ENCODE measurements at regions not wholly inside any gene's neighbourhood (a gene's known extent, or its start where the extent isn't known, plus 50 kb on each side); places are given as distances from the start of the nearest gene placed in this dataset.

DNA sequence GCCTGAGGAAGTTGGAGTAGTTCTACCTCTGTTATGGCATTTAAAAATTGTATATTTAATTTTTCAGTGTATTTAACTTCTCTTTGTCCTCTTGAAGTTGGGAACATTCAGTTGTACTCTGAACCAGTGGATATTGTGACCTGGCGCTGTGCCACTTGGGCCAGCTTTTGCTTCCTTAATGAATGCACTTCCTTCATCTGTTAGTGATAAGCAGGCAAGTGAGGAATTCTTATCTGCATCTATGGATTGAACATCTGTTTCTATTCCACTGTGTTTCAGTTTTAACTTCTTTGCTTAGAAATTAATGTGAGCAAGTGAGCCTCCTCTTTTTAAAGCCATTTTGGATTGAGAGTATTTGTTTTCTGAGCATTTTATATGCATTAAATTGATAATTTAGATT, 128.3 kb downstream of the UCHL1 start:
- no peak overlapping the region for H3K4me2 ChIP-seq (ENCODE audit: low read length)
- H3K4me3 ChIP-seq (ENCODE audit: low read length): no peak overlapping the region
- no peak overlapping the region for H3K9ac ChIP-seq (ENCODE audit: low read length)
- TF ChIP-seq, protein P1, sequence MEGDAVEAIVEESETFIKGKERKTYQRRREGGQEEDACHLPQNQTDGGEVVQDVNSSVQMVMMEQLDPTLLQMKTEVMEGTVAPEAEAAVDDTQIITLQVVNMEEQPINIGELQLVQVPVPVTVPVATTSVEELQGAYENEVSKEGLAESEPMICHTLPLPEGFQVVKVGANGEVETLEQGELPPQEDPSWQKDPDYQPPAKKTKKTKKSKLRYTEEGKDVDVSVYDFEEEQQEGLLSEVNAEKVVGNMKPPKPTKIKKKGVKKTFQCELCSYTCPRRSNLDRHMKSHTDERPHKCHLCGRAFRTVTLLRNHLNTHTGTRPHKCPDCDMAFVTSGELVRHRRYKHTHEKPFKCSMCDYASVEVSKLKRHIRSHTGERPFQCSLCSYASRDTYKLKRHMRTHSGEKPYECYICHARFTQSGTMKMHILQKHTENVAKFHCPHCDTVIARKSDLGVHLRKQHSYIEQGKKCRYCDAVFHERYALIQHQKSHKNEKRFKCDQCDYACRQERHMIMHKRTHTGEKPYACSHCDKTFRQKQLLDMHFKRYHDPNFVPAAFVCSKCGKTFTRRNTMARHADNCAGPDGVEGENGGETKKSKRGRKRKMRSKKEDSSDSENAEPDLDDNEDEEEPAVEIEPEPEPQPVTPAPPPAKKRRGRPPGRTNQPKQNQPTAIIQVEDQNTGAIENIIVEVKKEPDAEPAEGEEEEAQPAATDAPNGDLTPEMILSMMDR (IDR thresholded peaks at IDR 0.05; ENCODE audit: low read depth, low read length): no peak
- TF ChIP-seq EZH2phosphoT487 (IDR thresholded peaks at IDR 0.05; ENCODE audit: low read depth): no peak
- no peaks in the 10 kb centered on the region for H3K36me3 ChIP-seq (replicated peaks; ENCODE audit: low read depth, low read length)
- H2AFZ ChIP-seq (ENCODE audit: low read depth, low read length): no peak overlapping the region
- H3K9me3 ChIP-seq (ENCODE audit: insufficient read depth, low read length): no peaks in the 10 kb centered on the region
- no peaks in the 10 kb centered on the region for H3K79me2 ChIP-seq (ENCODE audit: low read length)
- peaks cover 5% of the 10 kb centered on the region; the same call in 1 of the 2 replicates for H3K4me1 ChIP-seq (ENCODE audit: low read length)
- no peak overlapping the region for H3K27ac ChIP-seq (ENCODE audit: low read length)
- no peaks in the 10 kb centered on the region for H4K20me1 ChIP-seq (ENCODE audit: insufficient read depth, low read length)
- H3K27me3 ChIP-seq (ENCODE audit: low read depth, low read length): 0 out of 2 replicates have a peak, but pooled peaks cover 2% of the 10 kb centered on the region

DNA sequence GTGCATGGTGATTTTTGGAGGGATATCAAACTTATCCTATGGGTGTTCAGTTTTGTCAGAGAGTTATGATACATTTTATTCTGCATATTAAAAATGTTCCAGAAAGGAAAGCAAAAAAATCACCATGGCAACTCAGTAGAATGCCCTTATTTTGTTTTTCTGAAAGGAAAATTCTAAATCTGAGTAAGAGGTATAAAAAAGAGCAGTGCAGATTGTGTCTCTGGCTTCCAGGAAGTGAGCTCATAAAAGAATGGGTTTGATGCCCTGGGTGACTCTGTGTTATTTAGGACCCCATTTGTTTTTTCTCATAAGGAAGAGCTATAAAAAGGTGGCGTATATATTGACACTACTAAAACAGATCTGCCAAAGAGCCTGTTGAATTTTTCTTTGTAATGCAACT, 128.8 kb downstream of the UCHL1 start:
- Histone ChIP-seq H3K79me2 (ENCODE audit: low read length) (no peaks in the 10 kb centered on the region), H3K9ac (ENCODE audit: low read length) (no peak overlapping the region)

DNA sequence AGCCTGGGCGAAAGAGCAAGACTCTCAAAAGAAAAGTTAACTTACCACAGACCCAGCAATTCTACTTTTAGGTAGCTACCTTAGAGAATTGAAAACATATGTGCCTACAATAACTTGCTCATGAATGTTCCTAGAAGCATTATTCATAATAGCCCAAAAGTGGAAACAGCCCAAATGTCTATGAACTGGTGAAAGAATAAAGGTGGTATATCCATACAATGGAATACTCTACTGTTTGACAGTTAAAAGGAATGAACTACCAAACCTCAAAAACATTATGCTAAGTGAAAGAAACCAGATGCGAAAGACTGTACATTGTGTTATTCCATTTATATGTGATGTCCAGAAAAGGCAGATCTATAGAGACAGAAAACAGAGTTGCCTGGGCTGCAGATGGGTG, 131.4 kb downstream of the UCHL1 start:
- no peak overlapping the region for H2AFZ ChIP-seq (ENCODE audit: low read depth, low read length)
- H3K4me3 ChIP-seq (ENCODE audit: low read length): no peak overlapping the region
- H3K9me3 ChIP-seq (ENCODE audit: insufficient read depth, low read length): no peaks in the 10 kb centered on the region
- H3K36me3 ChIP-seq (replicated peaks; ENCODE audit: low read depth, low read length): no peaks in the 10 kb centered on the region
- no peak overlapping the region for H3K9ac ChIP-seq (ENCODE audit: low read length)
- peaks cover 5% of the 10 kb centered on the region; the same call in 1 of the 2 replicates for H3K4me1 ChIP-seq (ENCODE audit: low read length)
- no peaks in the 10 kb centered on the region for H4K20me1 ChIP-seq (ENCODE audit: insufficient read depth, low read length)
- H3K27ac ChIP-seq (ENCODE audit: low read length): no peak overlapping the region
- TF ChIP-seq, protein P1 (IDR thresholded peaks at IDR 0.05; ENCODE audit: low read depth, low read length): no peak
- TF ChIP-seq EZH2phosphoT487 (IDR thresholded peaks at IDR 0.05; ENCODE audit: low read depth): no peak
- no peaks in the 10 kb centered on the region for H3K79me2 ChIP-seq (ENCODE audit: low read length)
- 0 out of 2 replicates have a peak, but pooled peaks cover 2% of the 10 kb centered on the region for H3K27me3 ChIP-seq (ENCODE audit: low read depth, low read length)
- no peak overlapping the region for H3K4me2 ChIP-seq (ENCODE audit: low read length)

More for the DNA sequence above, 128.8 kb downstream of the UCHL1 start:
- 0 out of 2 replicates have a peak, but pooled peaks cover 2% of the 10 kb centered on the region for H3K27me3 ChIP-seq (ENCODE audit: low read depth, low read length)
- H4K20me1 ChIP-seq (ENCODE audit: insufficient read depth, low read length): no peaks in the 10 kb centered on the region
- no peak overlapping the region for H2AFZ ChIP-seq (ENCODE audit: low read depth, low read length)
- H3K4me2 ChIP-seq (ENCODE audit: low read length): no peak overlapping the region
- H3K36me3 ChIP-seq (replicated peaks; ENCODE audit: low read depth, low read length): no peaks in the 10 kb centered on the region
- H3K27ac ChIP-seq (ENCODE audit: low read length): no peak overlapping the region
- no peak overlapping the region for H3K4me3 ChIP-seq (ENCODE audit: low read length)
- TF ChIP-seq, protein P1 (IDR thresholded peaks at IDR 0.05; ENCODE audit: low read depth, low read length): no peak
- TF ChIP-seq EZH2phosphoT487 (IDR thresholded peaks at IDR 0.05; ENCODE audit: low read depth): no peak
- no peaks in the 10 kb centered on the region for H3K9me3 ChIP-seq (ENCODE audit: insufficient read depth, low read length)
- peaks cover 5% of the 10 kb centered on the region; the same call in 1 of the 2 replicates for H3K4me1 ChIP-seq (ENCODE audit: low read length)

DNA sequence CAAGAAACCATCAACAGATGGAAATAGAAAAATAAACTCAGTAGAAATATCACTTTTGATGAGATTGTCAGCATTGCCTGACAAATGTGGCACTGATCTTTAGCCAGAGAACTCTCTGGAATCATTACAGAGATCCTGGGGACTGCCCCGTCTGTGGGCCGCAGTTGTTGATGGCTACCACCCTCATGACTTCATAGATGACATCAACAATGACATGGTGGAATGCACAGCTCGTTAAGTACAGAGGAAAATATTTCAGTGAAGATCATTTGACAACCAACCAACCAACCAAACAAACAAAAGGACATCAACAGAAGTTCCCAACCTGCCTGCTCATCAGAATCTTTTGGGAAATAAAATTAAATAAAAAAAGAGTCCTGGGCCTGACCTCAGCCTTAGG, 132.6 kb downstream of the UCHL1 start:
- H3K4me1 ChIP-seq (ENCODE audit: low read length): no peaks in the 10 kb centered on the region
- H3K79me2 ChIP-seq (ENCODE audit: low read length): no peaks in the 10 kb centered on the region
- no peak for TF ChIP-seq EZH2phosphoT487 (IDR thresholded peaks at IDR 0.05; ENCODE audit: low read depth)
- TF ChIP-seq, protein P1 (IDR thresholded peaks at IDR 0.05; ENCODE audit: low read depth, low read length): no peak

More for the DNA sequence above, 132.6 kb downstream of the UCHL1 start:
- H3K4me3 ChIP-seq (ENCODE audit: low read length): no peak overlapping the region
- no peak overlapping the region for H3K9ac ChIP-seq (ENCODE audit: low read length)
- no peaks in the 10 kb centered on the region for H4K20me1 ChIP-seq (ENCODE audit: insufficient read depth, low read length)
- H2AFZ ChIP-seq (ENCODE audit: low read depth, low read length): no peak overlapping the region
- no peaks in the 10 kb centered on the region for H3K9me3 ChIP-seq (ENCODE audit: insufficient read depth, low read length)
- no peak overlapping the region for H3K27ac ChIP-seq (ENCODE audit: low read length)
- H3K36me3 ChIP-seq (replicated peaks; ENCODE audit: low read depth, low read length): no peaks in the 10 kb centered on the region
- H3K4me2 ChIP-seq (ENCODE audit: low read length): no peak overlapping the region
- 0 out of 2 replicates have a peak, but pooled peaks cover 2% of the 10 kb centered on the region for H3K27me3 ChIP-seq (ENCODE audit: low read depth, low read length)

Data from OCI-LY3 (cell line).